ENCODE measurements at regions not wholly inside any gene's neighbourhood (a gene's known extent, or its start where the extent isn't known, plus 50 kb on each side); places are given as distances from the start of the nearest gene placed in this dataset.

- DNase-seq (ENCODE audit: low spot score): no peak
These were observed 307.7 kb upstream of the SEMA6D start for GRCh38 chr15:47409600-47409999.

- DNase-seq (ENCODE audit: low spot score): no peak
These were observed 307.1 kb upstream of the SEMA6D start for GRCh38 chr15:47410247-47410646.

- DNase-seq (ENCODE audit: low spot score): no peak
These were observed 305.6 kb upstream of the SEMA6D start for GRCh38 chr15:47411733-47412132.

GRCh38 chr15:47412136-47412535, 305.2 kb upstream of the SEMA6D start:
- no peak for DNase-seq (ENCODE audit: low spot score)

GRCh38 chr15:47412802-47413201, 304.5 kb upstream of the SEMA6D start:
- DNase-seq (ENCODE audit: low spot score): no peak

GRCh38 chr15:47414207-47414606, 303.1 kb upstream of the SEMA6D start:
- DNase-seq (ENCODE audit: low spot score): no peak

GRCh38 chr15:47415539-47415971, 301.8 kb upstream of the SEMA6D start:
- no peak for DNase-seq (ENCODE audit: low spot score)

- no peak for DNase-seq (ENCODE audit: low spot score)
These were observed 294.2 kb upstream of the SEMA6D start for GRCh38 chr15:47422881-47423665.

- DNase-seq (ENCODE audit: low spot score): no peak
These were observed 289.8 kb upstream of the SEMA6D start for GRCh38 chr15:47427463-47427862.

GRCh38 chr15:47429376-47429775, 287.9 kb upstream of the SEMA6D start:
- no peak for DNase-seq (ENCODE audit: low spot score)

DNA sequence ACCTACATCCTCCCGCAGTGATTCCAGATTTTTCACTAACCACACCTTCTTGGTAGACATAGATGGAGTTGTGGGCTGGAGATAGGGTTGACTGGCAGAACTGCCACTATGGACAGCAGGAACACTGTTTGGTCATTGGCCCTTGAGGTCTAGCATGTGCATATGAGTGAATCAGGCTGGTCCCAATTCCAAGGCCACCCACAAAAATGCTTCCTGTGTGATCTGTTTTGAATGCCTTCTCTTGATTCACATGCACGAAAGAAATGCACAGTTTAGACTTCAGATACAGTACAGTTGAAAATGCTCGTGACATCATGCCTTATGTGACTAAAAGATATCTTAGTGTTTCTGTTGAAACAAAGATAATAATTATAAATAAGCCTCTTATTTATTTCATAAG, 285.8 kb upstream of the SEMA6D start:
- DNase-seq (ENCODE audit: low spot score): peak; percentile 50

DNA sequence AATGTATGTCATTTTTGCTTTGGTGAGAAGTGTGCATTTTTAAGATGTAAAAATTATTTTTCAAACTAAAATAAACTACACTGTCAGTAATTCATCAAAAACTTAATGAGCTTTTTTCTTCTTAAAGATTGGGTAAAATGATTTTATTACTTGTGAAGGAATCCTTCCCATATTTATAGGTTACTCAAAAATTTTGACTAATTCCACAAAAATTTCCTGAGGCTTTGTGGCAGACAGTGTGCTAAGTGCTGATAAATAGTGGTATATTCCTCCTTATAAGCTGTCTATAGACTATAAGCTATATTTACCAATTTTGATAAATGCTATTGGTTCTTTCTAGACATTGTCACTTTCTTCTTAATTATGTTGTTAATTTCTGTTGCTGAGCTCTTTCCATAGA, 284.5 kb upstream of the SEMA6D start:
- no peak for DNase-seq (ENCODE audit: low spot score)

DNA sequence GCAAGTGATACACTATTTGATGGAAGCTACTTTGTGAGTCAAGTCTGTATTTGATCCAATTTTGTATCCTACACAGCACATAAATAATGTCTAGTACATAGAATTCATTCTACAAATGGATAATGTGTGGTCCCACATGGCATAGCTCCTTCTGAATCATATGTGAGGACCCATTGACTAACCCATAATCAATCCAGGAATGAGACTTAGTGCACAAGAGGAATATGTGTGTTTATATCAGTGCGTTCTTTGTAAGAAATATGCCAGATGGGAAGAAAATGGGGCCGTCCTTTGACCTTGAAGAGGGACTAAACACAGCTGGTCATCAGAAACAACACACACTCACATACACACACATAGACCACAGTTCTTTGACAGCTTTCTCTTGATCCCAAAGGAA, 282.7 kb upstream of the SEMA6D start:
- DNase-seq (ENCODE audit: low spot score): no peak

DNA sequence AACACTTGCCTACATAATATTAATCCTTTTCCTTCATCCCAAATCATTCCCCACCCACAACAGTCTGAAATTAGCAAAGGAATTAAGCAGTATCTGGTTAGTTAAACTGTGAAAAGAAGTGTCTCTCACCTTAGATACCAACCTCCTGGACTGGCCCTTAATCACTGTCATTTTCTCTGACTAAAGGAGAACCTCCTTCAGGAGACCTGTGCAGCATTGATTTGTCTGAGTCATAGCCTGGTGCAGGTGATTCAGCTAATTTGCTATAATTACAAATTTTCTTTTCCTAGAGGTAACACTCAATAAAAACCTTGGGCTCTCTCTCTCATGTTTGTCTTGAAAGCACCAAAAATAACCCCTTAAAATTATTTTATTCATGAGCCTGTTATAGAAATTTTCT, 279.8 kb upstream of the SEMA6D start:
- no peak for DNase-seq (ENCODE audit: low spot score)

DNA sequence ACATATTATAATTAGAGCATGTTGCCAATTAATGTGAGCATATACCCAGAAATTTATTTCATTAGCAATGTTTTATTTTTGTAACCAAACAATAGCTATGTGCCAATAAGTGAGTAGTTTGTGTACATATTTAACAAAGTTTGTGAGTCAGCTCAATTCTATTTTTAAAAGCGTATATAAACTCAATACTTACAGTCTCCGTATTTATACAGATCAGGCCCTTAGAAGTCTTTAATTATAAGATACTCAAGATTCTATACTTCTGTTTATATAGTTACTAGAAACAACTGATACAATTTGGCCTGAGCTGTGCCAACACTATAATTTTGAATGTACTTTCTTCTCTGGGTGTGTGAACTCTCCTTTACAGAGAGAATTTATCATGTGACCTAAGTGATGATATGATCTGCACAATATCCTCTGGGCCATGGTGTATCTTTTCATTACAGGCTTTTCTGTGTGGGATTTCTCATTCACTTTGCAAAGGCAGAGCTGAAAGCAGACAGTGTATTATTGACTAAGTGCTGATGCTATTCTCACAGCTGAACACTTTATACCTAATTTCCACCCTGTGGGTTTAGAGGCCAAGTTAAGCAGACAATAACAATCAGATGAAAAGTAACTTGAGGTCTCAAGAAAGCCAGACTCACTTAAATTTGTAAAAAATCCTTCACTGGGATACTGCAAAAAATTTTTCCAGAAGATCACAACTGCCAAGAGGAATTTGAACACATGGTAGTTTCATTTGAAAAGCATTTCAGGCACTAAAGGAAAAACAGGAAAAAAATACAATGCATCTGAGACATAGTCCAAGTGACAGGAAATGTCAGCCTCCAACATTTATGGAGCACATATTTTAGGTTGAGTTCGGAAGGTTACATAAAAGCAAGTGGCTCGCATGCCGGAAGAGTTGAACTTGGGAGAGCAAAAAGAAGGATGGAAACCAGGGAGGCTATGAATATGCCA, 277.9 kb upstream of the SEMA6D start:
- DNase-seq (ENCODE audit: low spot score): no peak

GRCh38 chr15:47442371-47442770, 274.9 kb upstream of the SEMA6D start:
- DNase-seq (ENCODE audit: low spot score): no peak

DNA sequence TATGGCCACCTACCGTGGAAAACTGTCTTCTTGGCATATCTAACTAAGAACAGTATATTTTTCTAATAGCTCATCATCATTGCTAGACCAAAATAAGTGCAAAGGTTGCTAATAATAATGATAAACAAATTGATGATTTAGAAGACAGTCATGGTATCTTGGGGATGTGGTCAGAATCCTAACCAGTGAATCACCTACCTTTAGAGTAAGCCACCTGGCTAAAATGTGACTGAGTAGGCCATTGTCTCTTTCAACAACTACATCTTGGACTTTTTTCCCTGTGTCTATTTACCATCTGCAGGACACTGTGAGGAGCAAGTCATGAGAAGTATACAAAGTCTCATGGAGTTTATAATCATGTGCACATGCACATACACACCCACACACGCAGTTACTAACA, 273.5 kb upstream of the SEMA6D start:
- no peak for DNase-seq (ENCODE audit: low spot score)

DNA sequence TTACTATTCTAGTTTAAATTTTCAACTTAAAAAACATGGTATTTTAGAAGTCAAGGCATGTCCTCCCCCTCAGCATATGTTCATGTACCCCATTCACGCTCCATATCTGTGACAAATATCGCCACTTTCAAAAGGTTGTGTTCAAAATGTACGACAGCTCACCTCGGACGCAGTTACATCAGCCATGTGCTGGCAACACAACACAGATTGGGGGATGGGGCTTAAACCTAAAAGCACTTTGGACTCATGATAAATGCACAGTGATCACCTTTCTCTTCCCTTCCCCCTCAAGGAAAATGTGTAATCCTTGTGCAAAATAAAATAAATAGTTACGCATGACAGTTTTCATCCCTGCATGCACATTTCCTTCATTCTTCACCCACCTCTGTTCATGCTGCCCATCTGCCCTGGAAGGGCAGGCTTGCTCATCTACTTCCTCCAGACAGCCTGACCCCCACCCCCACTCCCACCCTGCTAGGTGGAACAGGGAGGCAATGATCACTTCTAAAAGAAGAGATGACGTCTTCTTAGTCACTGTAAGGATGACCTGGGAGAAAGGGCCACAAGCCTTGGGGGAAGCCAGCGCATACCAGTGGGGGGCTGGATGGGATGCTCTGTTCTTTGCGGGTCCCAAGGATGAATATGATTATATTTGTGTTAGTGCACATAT, 271.4 kb upstream of the SEMA6D start:
- DNase-seq (ENCODE audit: low spot score): no peak

- DNase-seq (ENCODE audit: low spot score): no peak
These were observed 256.3 kb upstream of the SEMA6D start for GRCh38 chr15:47460795-47461573.

DNA sequence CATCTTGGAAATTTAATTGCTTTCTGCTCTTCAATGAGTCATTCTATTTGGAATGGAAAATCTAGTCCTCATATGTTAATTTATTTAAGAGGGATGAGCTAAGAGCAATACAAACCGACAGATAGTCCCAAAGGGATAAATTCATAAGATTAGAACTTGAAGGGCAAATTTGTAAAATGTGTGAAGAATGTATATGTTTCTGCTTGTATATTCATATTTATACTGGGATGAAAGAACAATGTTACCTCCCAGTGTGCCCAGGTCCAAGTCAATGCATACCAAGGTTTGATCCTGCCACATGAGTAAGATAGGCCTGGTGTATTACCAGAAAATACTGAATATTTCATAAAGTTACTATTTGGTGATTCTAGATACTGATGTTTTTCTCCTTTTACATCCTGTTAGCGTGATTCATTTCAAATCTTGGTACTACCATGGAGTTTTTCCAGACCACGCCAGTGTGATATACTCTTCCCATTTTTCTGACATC, 255.6 kb upstream of the SEMA6D start:
- DNase-seq (ENCODE audit: low spot score): no peak

- peak; percentile 6 for DNase-seq (ENCODE audit: low spot score)
These were observed 250.9 kb upstream of the SEMA6D start for GRCh38 chr15:47466357-47466756.

DNA sequence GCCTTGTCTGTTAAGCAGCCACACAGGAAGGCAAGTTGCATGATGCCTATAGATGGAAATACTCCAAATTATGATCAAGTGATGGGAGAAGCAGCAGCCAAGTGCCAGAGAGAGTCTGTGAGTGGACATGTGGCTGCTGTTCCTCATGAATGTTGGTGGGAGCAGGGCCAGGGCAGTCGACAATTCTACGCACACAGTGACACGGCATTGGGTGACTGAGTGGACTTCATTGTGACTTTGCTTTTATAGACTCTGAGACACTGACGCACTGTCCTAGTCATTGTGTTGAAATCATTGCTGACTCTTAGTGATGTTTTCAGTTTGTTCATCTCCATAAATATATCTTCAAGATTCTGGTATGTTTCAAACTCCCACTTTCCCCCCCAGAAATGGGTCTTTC, 246.3 kb upstream of the SEMA6D start:
- DNase-seq (ENCODE audit: low spot score): no peak
